Activated CD8-positive, alpha-beta T cell treated with anti-CD3 and anti-CD28 coated beads, Interleukin-2, amount 10 ng/mL, durations not matched to agents 7 days and 5 days (primary cell): ENCODE measurements at regions not wholly inside any gene's neighbourhood (a gene's known extent, or its start where the extent isn't known, plus 50 kb on each side); places are given as distances from the start of the nearest gene placed in this dataset.
"Not testable (repeated sequence)": the region's sequence is repeated elsewhere in the genome, so short reads cannot be mapped to it uniquely, and the experiment has no call there.

Source experiments
- ATAC-seq: fragments of 150-1000 bp; cut with Tn5 transposase; one replicate; pipeline ENCODE4 v1.10.0; 2021; ENCODE audit warnings: moderate library complexity
- CTCF ChIA-PET: fragments of 350-600 bp; sonication (Branson Sonifier 250); formaldehyde crosslinking; loops from one replicate; lab custom pipeline; 2021; ENCODE audit warnings: antibody characterized with exemption; lab: Charles Lee
- POLR2A ChIA-PET: fragments of 350-600 bp; sonication (Branson Sonifier 250); formaldehyde crosslinking; loops from one replicate; lab custom pipeline; 2021; ENCODE audit warnings: antibody characterized with exemption; lab: Charles Lee
- DNase-seq: peaks from one replicate; pipeline ENCODE4 v3.0.0-alpha.2; 2020
- H3K27ac Mint-ChIP-seq: one replicate; pipeline ENCODE4 v1.8.0; 2021; ENCODE audit warnings: mild to moderate bottlenecking, mixed read lengths
- H3K27me3 Mint-ChIP-seq: one replicate; pipeline ENCODE4 v1.8.0; 2021; ENCODE audit warnings: low read depth, mixed read lengths
- H3K36me3 Mint-ChIP-seq: one replicate; pipeline ENCODE4 v1.8.0; 2021; ENCODE audit warnings: low read depth, mixed read lengths
- H3K4me1 Mint-ChIP-seq: one replicate; pipeline ENCODE4 v1.8.0; 2021; ENCODE audit warnings: low read depth, mixed read lengths
- H3K4me3 Mint-ChIP-seq: one replicate; pipeline ENCODE4 v1.8.0; 2021; ENCODE audit warnings: mild to moderate bottlenecking, mixed read lengths
- H3K9me3 Mint-ChIP-seq: one replicate; pipeline ENCODE4 v1.8.0; 2022; ENCODE audit warnings: mixed read lengths; ENCODE audit not compliant: insufficient read depth

DNA sequence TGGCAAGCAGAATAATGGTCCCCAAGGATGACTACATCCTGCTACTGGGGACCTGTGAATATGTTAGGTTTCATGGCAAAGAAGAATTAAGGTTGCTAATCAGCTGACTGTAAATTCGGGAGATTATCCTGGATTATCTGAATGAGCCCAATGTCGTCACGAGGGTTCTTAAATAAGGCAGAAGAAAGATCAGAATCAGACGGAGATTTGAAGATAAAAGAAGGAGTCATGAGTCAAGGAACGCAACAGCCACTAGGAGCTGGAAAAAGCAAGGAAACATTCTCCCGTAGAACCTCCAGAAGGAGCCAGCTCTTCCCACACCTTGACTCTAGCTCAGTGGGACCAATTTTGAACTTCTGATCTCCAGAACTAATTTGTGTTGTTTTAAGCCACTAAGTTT, 82.9 kb upstream of the APBB1IP start:
- ChIA-PET POLR2A (no interaction called here), CTCF (no interaction called here)
- Mint-ChIP-seq H3K36me3 (no peaks in the 10 kb centered on the region), H3K4me3 (no peak overlapping the region), H3K27ac (no peak overlapping the region), H3K4me1 (no peaks in the 10 kb centered on the region), H3K27me3 (peaks cover 22% of the 10 kb centered on the region), H3K9me3 (no peaks in the 10 kb centered on the region)
- no peak for ATAC-seq
- DNase-seq, result no peak

DNA sequence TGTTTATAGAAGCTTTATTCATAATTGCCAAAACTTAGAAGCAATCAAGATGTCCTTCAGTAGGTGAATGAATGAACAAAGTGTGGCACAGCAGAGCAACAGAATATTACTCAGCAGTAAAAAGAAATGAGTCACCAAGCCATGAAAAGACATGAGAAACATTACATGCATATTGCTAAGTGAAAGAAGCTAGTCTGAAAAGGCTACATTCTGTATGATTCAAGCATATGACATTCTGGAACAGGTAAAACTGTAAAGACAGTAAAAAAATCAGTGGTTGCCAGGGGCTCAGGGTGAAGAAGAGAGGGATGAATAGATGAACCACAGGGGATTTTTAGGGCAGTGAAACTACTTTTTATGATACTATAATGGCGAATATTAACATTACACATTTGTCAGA, 80.9 kb upstream of the APBB1IP start:
- peaks cover 27% of the 10 kb centered on the region for H3K27me3 Mint-ChIP-seq
- H3K27ac Mint-ChIP-seq, result no peak overlapping the region
- POLR2A ChIA-PET, result no interaction called here
- DNase-seq (no peak), ATAC-seq (no peak)
- CTCF ChIA-PET, result no interaction called here
- no peak overlapping the region for H3K4me3 Mint-ChIP-seq
- no peaks in the 10 kb centered on the region for H3K36me3 Mint-ChIP-seq
- H3K4me1 Mint-ChIP-seq, result no peaks in the 10 kb centered on the region
- no peaks in the 10 kb centered on the region for H3K9me3 Mint-ChIP-seq

DNA sequence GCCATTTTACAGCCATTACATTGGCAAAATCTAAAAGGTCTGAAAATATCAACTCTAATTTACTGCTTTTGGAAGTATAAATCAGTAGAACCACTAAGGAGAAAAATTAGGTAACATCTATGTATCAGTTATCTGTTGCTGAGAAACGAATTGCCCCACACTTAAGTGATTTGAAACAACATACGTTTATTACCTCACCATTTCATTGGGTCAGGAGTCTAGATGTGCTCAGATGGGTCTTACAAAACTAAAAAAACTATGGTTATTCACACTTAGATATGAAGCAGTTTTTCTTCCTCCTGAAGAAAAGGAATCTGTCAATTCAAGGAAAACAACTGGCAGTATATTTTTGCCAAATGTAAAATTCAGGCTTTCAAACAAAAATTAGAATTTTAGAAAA, 80.1 kb upstream of the APBB1IP start:
- no peak for DNase-seq
- POLR2A ChIA-PET, result no interaction called here
- Mint-ChIP-seq H3K27me3 (peaks cover 27% of the 10 kb centered on the region), H3K9me3 (no peaks in the 10 kb centered on the region), H3K4me1 (no peaks in the 10 kb centered on the region), H3K36me3 (no peaks in the 10 kb centered on the region), H3K27ac (no peak overlapping the region), H3K4me3 (no peak overlapping the region)
- ATAC-seq, result no peak
- CTCF ChIA-PET, result no interaction called here

- Mint-ChIP-seq H3K4me3 (no peak overlapping the region), H3K27ac (no peak overlapping the region), H3K4me1 (no peaks in the 10 kb centered on the region), H3K9me3 (no peaks in the 10 kb centered on the region), H3K27me3 (peaks cover 23% of the 10 kb centered on the region), H3K36me3 (no peaks in the 10 kb centered on the region)
- ATAC-seq, result no peak
- no peak for DNase-seq
- ChIA-PET POLR2A (no interaction called here), CTCF (interaction anchor here (1.3 kb wide), 1 partner anchor 24 kb away, joined by 6 read pairs; no protein-coding TSS in a partner anchor)
These were observed 78.5 kb upstream of the APBB1IP start for GRCh38 chr10:26359670-26360069.

DNA sequence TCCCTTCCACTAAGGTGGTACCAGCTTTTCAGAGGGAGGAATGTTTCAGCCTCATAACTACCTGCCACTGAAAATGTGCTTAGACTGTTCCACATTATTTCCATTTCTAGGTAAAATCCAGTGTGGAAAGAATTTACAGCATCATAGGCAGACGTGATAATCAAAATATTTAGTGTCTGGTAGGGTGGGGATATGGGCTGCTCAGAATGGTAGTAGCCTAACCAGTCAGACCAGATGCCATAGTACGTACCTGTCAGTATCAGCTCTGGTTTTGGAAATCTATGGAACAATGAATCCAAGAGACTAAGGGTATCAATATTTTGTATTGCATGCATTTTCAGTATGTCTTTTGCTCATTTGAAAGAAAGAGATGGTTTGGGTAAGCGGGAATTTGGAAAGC, 76.8 kb upstream of the APBB1IP start:
- no peaks in the 10 kb centered on the region for H3K9me3 Mint-ChIP-seq
- CTCF ChIA-PET, result no interaction called here
- no peak overlapping the region for H3K4me3 Mint-ChIP-seq
- H3K27me3 Mint-ChIP-seq, result peaks cover 22% of the 10 kb centered on the region
- H3K27ac Mint-ChIP-seq, result no peak overlapping the region
- ATAC-seq (no peak), DNase-seq (no peak)
- H3K36me3 Mint-ChIP-seq, result no peaks in the 10 kb centered on the region
- H3K4me1 Mint-ChIP-seq, result no peaks in the 10 kb centered on the region
- POLR2A ChIA-PET, result no interaction called here

DNA sequence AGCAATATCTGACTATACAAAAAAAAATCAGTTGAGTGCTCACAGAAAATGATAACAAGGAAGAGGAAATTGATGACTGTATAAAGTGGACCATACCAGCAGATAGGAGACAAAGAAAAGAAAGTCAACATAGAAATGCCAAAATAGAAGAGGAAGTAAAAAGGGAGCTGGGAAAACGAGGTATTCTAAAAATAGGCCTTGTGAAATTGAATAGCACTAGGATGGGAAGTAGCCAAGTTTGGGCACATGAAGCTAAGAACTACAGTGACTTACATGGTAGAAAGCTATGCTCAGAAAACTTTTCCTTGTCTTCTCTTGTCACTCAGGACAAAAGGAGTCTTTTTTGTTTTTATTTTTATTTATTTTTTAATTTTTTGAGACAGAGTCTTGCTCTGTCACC, 76.2 kb upstream of the APBB1IP start:
- Mint-ChIP-seq H3K9me3 (no peaks in the 10 kb centered on the region), H3K27me3 (peaks cover 22% of the 10 kb centered on the region), H3K27ac (no peak overlapping the region), H3K4me3 (no peak overlapping the region), H3K36me3 (no peaks in the 10 kb centered on the region), H3K4me1 (no peaks in the 10 kb centered on the region)
- ATAC-seq (no peak), DNase-seq (no peak)
- ChIA-PET CTCF (no interaction called here), POLR2A (no interaction called here)

- POLR2A ChIA-PET, result no interaction called here
- Mint-ChIP-seq H3K36me3 (no peaks in the 10 kb centered on the region), H3K4me3 (no peak overlapping the region), H3K27me3 (peaks cover 6% of the 10 kb centered on the region), H3K4me1 (no peaks in the 10 kb centered on the region), H3K9me3 (peaks cover 2% of the 10 kb centered on the region), H3K27ac (no peak overlapping the region)
- ATAC-seq (no peak), DNase-seq (no peak)
- CTCF ChIA-PET, result interaction anchor here (0.8 kb wide), 1 partner anchor 26 kb away, joined by 3 read pairs; no protein-coding TSS in a partner anchor
These were observed 72.3 kb upstream of the APBB1IP start for GRCh38 chr10:26365681-26366358.

DNA sequence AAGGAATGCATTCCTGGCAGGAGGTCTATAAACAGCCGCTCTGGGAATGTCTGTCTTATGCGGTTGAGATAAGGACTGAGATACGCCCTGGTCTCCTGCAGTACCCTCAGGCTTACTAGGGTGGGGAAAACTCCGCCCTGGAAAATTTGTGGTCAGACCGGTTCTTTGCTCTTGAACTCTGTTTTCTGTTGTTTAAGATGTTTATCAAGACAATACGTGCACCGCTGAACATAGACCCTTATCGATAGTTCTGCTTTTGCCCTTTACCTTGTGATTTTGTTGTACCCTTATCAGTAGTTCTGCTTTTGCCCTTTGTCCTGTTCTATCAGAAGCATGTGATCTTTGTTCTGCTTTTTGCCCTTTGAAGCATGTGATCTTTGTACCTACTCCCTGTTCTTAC, 71.1 kb upstream of the APBB1IP start:
- ATAC-seq, CTCF ChIA-PET, H3K4me3 Mint-ChIP-seq, DNase-seq, H3K27me3 Mint-ChIP-seq, H3K36me3 Mint-ChIP-seq, H3K27ac Mint-ChIP-seq, POLR2A ChIA-PET, H3K4me1 Mint-ChIP-seq, H3K9me3 Mint-ChIP-seq: not testable (repeated sequence)

GRCh38 chr10:26367771-26368170, 70.4 kb upstream of the APBB1IP start:
- H3K4me3 Mint-ChIP-seq, result no peak overlapping the region
- DNase-seq (peak; percentile 56), ATAC-seq (no peak)
- H3K4me1 Mint-ChIP-seq, result no peaks in the 10 kb centered on the region
- peaks cover 4% of the 10 kb centered on the region for H3K9me3 Mint-ChIP-seq
- H3K27me3 Mint-ChIP-seq, result peaks cover 9% of the 10 kb centered on the region
- H3K27ac Mint-ChIP-seq, result no peak overlapping the region
- ChIA-PET CTCF (no interaction called here), POLR2A (no interaction called here)
- H3K36me3 Mint-ChIP-seq, result no peaks in the 10 kb centered on the region

DNA sequence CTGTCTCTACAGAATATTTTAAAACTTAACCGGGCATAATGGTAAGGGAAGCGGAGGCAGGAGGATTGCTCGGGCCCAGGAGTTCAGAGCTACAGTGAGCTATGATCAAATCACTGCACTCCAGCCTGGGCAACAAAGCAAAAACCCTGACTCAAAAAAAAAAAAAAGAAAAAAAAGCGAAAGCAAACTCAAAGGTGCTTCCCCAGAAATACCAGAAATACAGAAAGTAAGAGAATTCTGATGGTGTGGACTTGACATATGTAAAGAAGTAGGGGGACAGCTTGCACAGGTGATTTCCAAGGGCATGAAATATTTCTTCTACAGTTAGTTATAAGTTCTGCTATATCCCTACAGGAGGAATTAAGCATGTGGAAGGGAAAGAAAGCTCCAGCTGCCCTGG, 69.7 kb upstream of the APBB1IP start:
- CTCF ChIA-PET, result interaction anchor here (0.8 kb wide), 1 partner anchor 189 kb away, joined by 3 read pairs; no protein-coding TSS in a partner anchor
- H3K4me1 Mint-ChIP-seq, result no peaks in the 10 kb centered on the region
- POLR2A ChIA-PET, result no interaction called here
- no peak for ATAC-seq
- no peak overlapping the region for H3K27ac Mint-ChIP-seq
- peaks cover 4% of the 10 kb centered on the region for H3K9me3 Mint-ChIP-seq
- H3K36me3 Mint-ChIP-seq, result no peaks in the 10 kb centered on the region
- no peak for DNase-seq
- H3K27me3 Mint-ChIP-seq, result peaks cover 9% of the 10 kb centered on the region
- no peak overlapping the region for H3K4me3 Mint-ChIP-seq

GRCh38 chr10:26372513-26373354, 65.4 kb upstream of the APBB1IP start:
- DNase-seq (no peak), ATAC-seq (no peak)
- ChIA-PET CTCF (no interaction called here), POLR2A (no interaction called here)
- no peaks in the 10 kb centered on the region for H3K36me3 Mint-ChIP-seq
- no peaks in the 10 kb centered on the region for H3K4me1 Mint-ChIP-seq
- no peak overlapping the region for H3K27ac Mint-ChIP-seq
- peaks cover 10% of the 10 kb centered on the region for H3K27me3 Mint-ChIP-seq
- peaks cover 4% of the 10 kb centered on the region for H3K9me3 Mint-ChIP-seq
- no peak overlapping the region for H3K4me3 Mint-ChIP-seq

DNA sequence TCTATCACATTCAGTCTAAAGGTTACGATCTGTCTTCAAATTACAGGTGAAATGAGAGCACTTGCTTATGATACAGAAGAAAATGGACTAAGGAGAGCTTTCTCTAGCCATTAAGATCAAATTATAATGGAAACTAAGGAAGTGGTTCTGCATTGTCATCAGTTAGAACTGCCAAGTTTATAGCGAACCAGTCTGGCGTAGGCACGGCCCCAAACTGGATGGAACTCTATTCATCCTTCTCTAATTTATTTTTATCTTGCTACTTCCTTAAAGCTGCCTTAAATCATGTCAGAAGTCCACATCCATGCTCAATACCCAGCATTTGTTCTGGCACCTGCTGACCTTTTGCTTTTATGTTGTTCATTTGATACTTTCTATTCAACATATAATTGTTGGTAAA, 63.7 kb upstream of the APBB1IP start:
- ChIA-PET POLR2A (no interaction called here), CTCF (interaction anchor here (1.4 kb wide), 1 partner anchor 39 kb away, joined by 4 read pairs; no protein-coding TSS in a partner anchor)
- Mint-ChIP-seq H3K27me3 (peaks cover 8% of the 10 kb centered on the region), H3K27ac (no peak overlapping the region), H3K9me3 (peaks cover 4% of the 10 kb centered on the region), H3K4me1 (no peaks in the 10 kb centered on the region), H3K36me3 (no peaks in the 10 kb centered on the region), H3K4me3 (no peak overlapping the region)
- DNase-seq (no peak), ATAC-seq (no peak)
